Progenitor cell of endocrine pancreas (in vitro differentiated cells): ENCODE measurements at regions not wholly inside any gene's neighbourhood (a gene's known extent, or its start where the extent isn't known, plus 50 kb on each side); places are given as distances from the start of the nearest gene placed in this dataset.

Experiments
- DNase-seq: peaks from one replicate; pipeline ENCODE4 v3.0.0; 2021; ENCODE audit warnings: low spot score; ENCODE audit not compliant: unreplicated experiment
- H3K27ac Mint-ChIP-seq: 2 replicates; pipeline ENCODE4 v1.8.0; 2021; ENCODE audit warnings: mild to moderate bottlenecking, moderate library complexity, mixed read lengths
- H3K27me3 Mint-ChIP-seq: 2 replicates; pipeline ENCODE4 v1.8.0; 2021; ENCODE audit warnings: mixed read lengths
- H3K36me3 Mint-ChIP-seq: 2 replicates; pipeline ENCODE4 v1.8.0; 2022; ENCODE audit warnings: mixed read lengths; ENCODE audit not compliant: insufficient read depth
- H3K4me1 Mint-ChIP-seq: 2 replicates; pipeline ENCODE4 v1.8.0; 2021; ENCODE audit warnings: low read depth, mixed read lengths
- H3K4me3 Mint-ChIP-seq: 2 replicates; pipeline ENCODE4 v1.8.0; 2021; ENCODE audit warnings: low read depth, mild to moderate bottlenecking, moderate library complexity, mixed read lengths
- H3K9me3 Mint-ChIP-seq: 2 replicates; pipeline ENCODE4 v1.8.0; 2021; ENCODE audit warnings: low read depth, mixed read lengths
- CTCF ChIP-seq: fragments of 200-600 bp; sonication (generic); IDR thresholded peaks from one replicate; pipeline ENCODE4 v1.5.0; 2021; ENCODE audit warnings: antibody characterized with exemption, mild to moderate bottlenecking; ENCODE audit not compliant: unreplicated experiment

GRCh38 chr10:78335371-78335690, 301.7 kb downstream of the RPS24 start:
- no peak for TF ChIP-seq CTCF
- DNase-seq = no peak
- H3K4me3 Mint-ChIP-seq = no peak overlapping the region
- H3K36me3 Mint-ChIP-seq = no peaks in the 10 kb centered on the region
- H3K9me3 Mint-ChIP-seq = no peaks in the 10 kb centered on the region
- H3K27ac Mint-ChIP-seq = peak overlapping the region; percentile 89
- peaks cover 38% of the 10 kb centered on the region for H3K4me1 Mint-ChIP-seq
- peaks cover 7% of the 10 kb centered on the region for H3K27me3 Mint-ChIP-seq

- peak overlapping the region; percentile 89 for H3K27ac Mint-ChIP-seq
- no peak overlapping the region for H3K4me3 Mint-ChIP-seq
- H3K9me3 Mint-ChIP-seq = no peaks in the 10 kb centered on the region
- peaks cover 7% of the 10 kb centered on the region for H3K27me3 Mint-ChIP-seq
- no peak for DNase-seq
- H3K36me3 Mint-ChIP-seq = no peaks in the 10 kb centered on the region
- peaks cover 38% of the 10 kb centered on the region for H3K4me1 Mint-ChIP-seq
- no peak for TF ChIP-seq CTCF
These were observed 302.2 kb downstream of the RPS24 start for GRCh38 chr10:78335691-78336401.

- no peaks in the 10 kb centered on the region for H3K36me3 Mint-ChIP-seq
- TF ChIP-seq CTCF = no peak
- peaks cover 34% of the 10 kb centered on the region for H3K4me1 Mint-ChIP-seq
- H3K27me3 Mint-ChIP-seq = peaks cover 7% of the 10 kb centered on the region
- no peak for DNase-seq
- H3K27ac Mint-ChIP-seq = no peak overlapping the region
- no peak overlapping the region for H3K4me3 Mint-ChIP-seq
- no peaks in the 10 kb centered on the region for H3K9me3 Mint-ChIP-seq
These were observed 302.7 kb downstream of the RPS24 start for GRCh38 chr10:78336402-78336791.

- DNase-seq = no peak
- Mint-ChIP-seq H3K27me3 (peaks cover 7% of the 10 kb centered on the region), H3K36me3 (no peaks in the 10 kb centered on the region), H3K9me3 (no peaks in the 10 kb centered on the region), H3K27ac (no peak overlapping the region), H3K4me3 (no peak overlapping the region), H3K4me1 (peaks cover 31% of the 10 kb centered on the region)
- TF ChIP-seq CTCF = no peak
These were observed 303.4 kb downstream of the RPS24 start for GRCh38 chr10:78337016-78337415.

GRCh38 chr10:78337646-78338391, 304.2 kb downstream of the RPS24 start:
- H3K9me3 Mint-ChIP-seq = no peaks in the 10 kb centered on the region
- H3K36me3 Mint-ChIP-seq = no peaks in the 10 kb centered on the region
- peaks cover 7% of the 10 kb centered on the region for H3K27me3 Mint-ChIP-seq
- TF ChIP-seq CTCF = no peak
- H3K4me3 Mint-ChIP-seq = no peak overlapping the region
- peak overlapping the region; percentile 59 for H3K27ac Mint-ChIP-seq
- DNase-seq = no peak
- peaks cover 31% of the 10 kb centered on the region for H3K4me1 Mint-ChIP-seq
